Astrocyte of the cerebellum (primary cell): ENCODE measurements at regions not wholly inside any gene's neighbourhood (a gene's known extent, or its start where the extent isn't known, plus 50 kb on each side); places are given as distances from the start of the nearest gene placed in this dataset.

Experiments used
- DNase-seq: peaks from one replicate; pipeline ENCODE4 v3.0.0-alpha.2; 2011; ENCODE audit warnings: low read depth
- H3K4me3 ChIP-seq: 2 replicates; pipeline ENCODE4 v1.5.1; 2011; ENCODE audit warnings: mild to moderate bottlenecking, low read depth, low read length, moderate library complexity
- CTCF ChIP-seq: IDR thresholded peaks from 2 replicates; pipeline ENCODE4 v1.5.1; 2012; ENCODE audit warnings: low read length, low read depth, moderate library complexity, mild to moderate bottlenecking; ENCODE audit errors: missing control alignments
- in situ Hi-C: cut with HindIII; loops from 2 replicates; pipeline ENCODE4 v1.10.0; 2017; ENCODE audit warnings: low sequenced_read_pairs

- DNase-seq: no peak
- no peak for TF ChIP-seq CTCF
- in situ Hi-C loops: no loop called here
- H3K4me3 ChIP-seq: no peak overlapping the region
Observed at GRCh38 chr12:5226581-5226980, 182.9 kb downstream of the KCNA5 start.

GRCh38 chr12:5227708-5228373, 184.2 kb downstream of the KCNA5 start:
- in situ Hi-C loops: no loop called here
- no peak for DNase-seq
- TF ChIP-seq CTCF: no peak
- H3K4me3 ChIP-seq: no peak overlapping the region

GRCh38 chr12:5230156-5230555, 186.5 kb downstream of the KCNA5 start:
- DNase-seq: peak; percentile 51
- in situ Hi-C loops: no loop called here

GRCh38 chr12:5230861-5231260, 187.2 kb downstream of the KCNA5 start:
- no peak for DNase-seq
- no peak for TF ChIP-seq CTCF
- in situ Hi-C loops: no loop called here
- no peak overlapping the region for H3K4me3 ChIP-seq

More at GRCh38 chr12:5230156-5230555, 186.5 kb downstream of the KCNA5 start:
- no peak overlapping the region for H3K4me3 ChIP-seq
- TF ChIP-seq CTCF: no peak

GRCh38 chr12:5232291-5232690, 188.6 kb downstream of the KCNA5 start:
- no peak for TF ChIP-seq CTCF
- no peak overlapping the region for H3K4me3 ChIP-seq
- in situ Hi-C loops: no loop called here
- DNase-seq: no peak

- TF ChIP-seq CTCF: no peak
- no peak overlapping the region for H3K4me3 ChIP-seq
- in situ Hi-C loops: no loop called here
- DNase-seq: no peak
Observed at GRCh38 chr12:5232826-5233500, 189.3 kb downstream of the KCNA5 start.
